ENCODE measurements at regions not wholly inside any gene's neighbourhood (a gene's known extent, or its start where the extent isn't known, plus 50 kb on each side); places are given as distances from the start of the nearest gene placed in this dataset.

DNA sequence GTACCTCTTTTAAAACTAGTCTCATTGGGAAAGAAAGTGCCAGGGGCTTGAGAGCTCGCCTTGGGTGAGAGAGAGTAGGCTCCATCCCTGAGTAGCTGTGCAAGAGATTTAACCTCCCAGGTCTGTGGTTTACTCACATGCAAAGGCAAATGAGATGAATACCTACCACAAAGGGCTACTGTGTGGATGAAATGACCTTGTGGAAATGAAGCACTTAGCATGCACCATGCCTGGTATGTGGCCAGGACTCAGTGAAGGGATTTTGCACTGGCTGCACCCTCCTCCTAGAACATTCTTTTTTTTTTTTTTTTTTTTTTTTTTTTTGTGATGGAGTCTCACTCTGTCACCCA, 120.3 kb downstream of the PROX1 start:
- no peaks in the 10 kb centered on the region for H4K20me1 ChIP-seq (ENCODE audit: control insufficient read depth, extremely low read depth, insufficient read depth, low read length)
- no peak overlapping the region for H3K4me2 ChIP-seq (ENCODE audit: control insufficient read depth, extremely low read depth, insufficient read depth, low read depth, low read length)
- no peaks in the 10 kb centered on the region for H3K36me3 ChIP-seq (ENCODE audit: control insufficient read depth in 2 of 2, extremely low read depth in 1 of 2, insufficient read depth in 2 of 2, low read length in 2 of 2)
- no peaks in the 10 kb centered on the region for H3K9me1 ChIP-seq (ENCODE audit: control insufficient read depth, extremely low read depth, insufficient read depth, low read length)
- FAIRE-seq, result no peak
- no peaks in the 10 kb centered on the region for H3K79me2 ChIP-seq (ENCODE audit: control insufficient read depth, insufficient read depth, low read length)
- no peak overlapping the region for H3K9ac ChIP-seq (ENCODE audit: control insufficient read depth, extremely low read depth, insufficient read depth, low read length)
- no peak overlapping the region for H3K4me3 ChIP-seq (ENCODE audit: control insufficient read depth in 2 of 3, extremely low read depth in 1 of 3, insufficient read depth in 2 of 3, low read depth in 1 of 3, low read length in 3 of 3)
- no peaks in the 10 kb centered on the region for H3K27me3 ChIP-seq (ENCODE audit: control insufficient read depth, extremely low read depth, insufficient read depth, low read length)
- TF ChIP-seq CTCF (optimal IDR thresholded peaks at IDR 0.05 in 1 of 3, IDR thresholded peaks at IDR 0.05 in 1 of 3, conservative IDR thresholded peaks at IDR 0.05 in 1 of 3; ENCODE audit: extremely low read depth in 1 of 3, insufficient read depth in 2 of 3, low read length in 3 of 3) (no peak), EZH2 (IDR thresholded peaks at IDR 0.05; ENCODE audit: low read length) (no peak)
- dilution Hi-C loops (cut with MboI; ENCODE audit: extremely low pct_ligation_motif_present, low sequenced_read_pairs), result no loop called here
- H3K9me3 ChIP-seq (ENCODE audit: control insufficient read depth, low read depth, low read length), result peaks cover 2% of the 10 kb centered on the region
- no peak overlapping the region for H2AFZ ChIP-seq (ENCODE audit: control insufficient read depth, low read length)
- no peak overlapping the region for H3K27ac ChIP-seq (ENCODE audit: control insufficient read depth, insufficient read depth, low read length)
- no peak for DNase-seq (ENCODE audit: low read depth, low spot score)
- peaks cover 3% of the 10 kb centered on the region for H3K4me1 ChIP-seq (ENCODE audit: control insufficient read depth, extremely low read depth, insufficient read depth, low read length)

- TF ChIP-seq EZH2 (IDR thresholded peaks at IDR 0.05; ENCODE audit: low read length) (no peak), CTCF (optimal IDR thresholded peaks at IDR 0.05 in 1 of 3, IDR thresholded peaks at IDR 0.05 in 1 of 3, conservative IDR thresholded peaks at IDR 0.05 in 1 of 3; ENCODE audit: extremely low read depth in 1 of 3, insufficient read depth in 2 of 3, low read length in 3 of 3) (no peak)
- dilution Hi-C loops (cut with MboI; ENCODE audit: extremely low pct_ligation_motif_present, low sequenced_read_pairs), result no loop called here
- Histone ChIP-seq H3K4me3 (ENCODE audit: control insufficient read depth in 2 of 3, extremely low read depth in 1 of 3, insufficient read depth in 2 of 3, low read depth in 1 of 3, low read length in 3 of 3) (no peak overlapping the region), H3K36me3 (ENCODE audit: control insufficient read depth in 2 of 2, extremely low read depth in 1 of 2, insufficient read depth in 2 of 2, low read length in 2 of 2) (no peaks in the 10 kb centered on the region), H3K4me2 (ENCODE audit: control insufficient read depth, extremely low read depth, insufficient read depth, low read depth, low read length) (no peak overlapping the region), H4K20me1 (ENCODE audit: control insufficient read depth, extremely low read depth, insufficient read depth, low read length) (no peaks in the 10 kb centered on the region), H3K4me1 (ENCODE audit: control insufficient read depth, extremely low read depth, insufficient read depth, low read length) (no peaks in the 10 kb centered on the region), H3K27me3 (ENCODE audit: control insufficient read depth, extremely low read depth, insufficient read depth, low read length) (peaks cover 3% of the 10 kb centered on the region), H3K9me3 (ENCODE audit: control insufficient read depth, low read depth, low read length) (no peaks in the 10 kb centered on the region), H3K79me2 (ENCODE audit: control insufficient read depth, insufficient read depth, low read length) (no peaks in the 10 kb centered on the region), H2AFZ (ENCODE audit: control insufficient read depth, low read length) (no peak overlapping the region), H3K9ac (ENCODE audit: control insufficient read depth, extremely low read depth, insufficient read depth, low read length) (no peak overlapping the region), H3K27ac (ENCODE audit: control insufficient read depth, insufficient read depth, low read length) (no peak overlapping the region), H3K9me1 (ENCODE audit: control insufficient read depth, extremely low read depth, insufficient read depth, low read length) (no peaks in the 10 kb centered on the region)
- DNase-seq (ENCODE audit: low read depth, low spot score), result no peak
- no peak for FAIRE-seq
Observed at GRCh38 chr1:214111796-214112195, 124.0 kb downstream of the PROX1 start.

Data from keratinocyte (primary cell).